ENCODE measurements at regions not wholly inside any gene's neighbourhood (a gene's known extent, or its start where the extent isn't known, plus 50 kb on each side); places are given as distances from the start of the nearest gene placed in this dataset.
"Not testable (repeated sequence)": the region's sequence is repeated elsewhere in the genome, so short reads cannot be mapped to it uniquely, and the experiment has no call there.

DNA sequence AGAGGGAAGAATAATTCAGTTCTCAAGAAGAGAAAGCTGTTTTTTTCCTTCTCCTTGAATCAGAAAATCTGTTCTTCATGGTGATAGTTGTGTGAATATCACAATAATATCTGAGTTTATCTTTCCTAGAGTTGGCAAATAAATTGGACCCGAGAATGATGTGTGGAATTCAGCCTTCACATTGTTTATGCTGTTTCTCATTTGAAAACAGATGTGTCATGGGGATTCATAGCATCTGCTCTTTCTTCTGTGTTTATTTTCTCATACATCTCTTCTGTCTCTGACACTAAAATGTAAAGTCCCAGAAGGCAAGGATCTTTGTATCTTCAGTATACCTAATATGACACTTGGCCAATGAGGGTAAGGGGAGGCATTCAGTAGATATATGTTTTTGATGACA, 103.6 kb upstream of the SGK1 start:
- no peak for DNase-seq

DNA sequence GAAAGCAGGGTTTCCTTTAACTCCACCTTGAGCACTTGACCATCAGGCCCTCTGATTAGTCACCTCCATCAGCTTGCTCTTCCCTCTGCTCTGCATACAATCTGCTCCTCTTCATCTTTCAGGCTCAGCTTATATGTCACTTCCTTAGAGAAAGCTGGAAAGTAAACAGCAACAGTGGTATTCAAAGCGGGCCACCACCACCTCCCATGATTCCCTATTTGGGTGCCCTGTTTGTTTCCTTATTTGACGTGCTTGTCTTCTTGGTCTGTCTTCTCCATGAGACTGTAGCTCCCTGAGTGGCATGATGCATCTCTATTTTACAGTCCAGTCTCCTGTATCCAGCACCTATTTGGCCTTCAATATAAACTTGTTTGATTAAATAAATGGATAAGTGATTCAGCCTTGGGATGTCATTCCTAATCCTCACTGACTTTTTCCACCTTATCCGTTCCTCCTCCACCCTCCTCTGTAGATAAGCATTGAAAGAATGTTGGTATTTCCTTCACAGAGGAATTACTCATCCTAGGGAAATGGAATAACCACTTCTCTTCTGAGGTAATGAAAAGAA, 102.8 kb upstream of the SGK1 start:
- DNase-seq: no peak

DNA sequence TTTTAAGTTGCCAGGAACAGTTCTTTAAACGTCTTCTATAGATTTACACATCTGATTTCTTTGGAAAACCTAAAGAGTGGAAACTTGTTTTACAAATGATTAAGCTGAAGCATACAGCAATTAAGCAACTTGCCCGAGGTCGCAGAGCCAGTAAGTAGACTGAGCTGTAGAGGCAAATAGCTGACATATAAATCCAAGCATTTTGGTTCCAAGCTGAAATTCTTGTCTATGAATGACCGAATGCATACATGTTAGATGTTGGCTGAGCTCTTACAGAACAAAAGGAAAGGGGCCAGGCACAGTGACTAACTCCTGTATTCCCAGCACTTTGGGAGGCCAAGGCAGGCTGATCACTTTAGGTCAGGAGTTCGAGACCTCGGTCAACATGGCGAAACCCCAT, 101.8 kb upstream of the SGK1 start:
- DNase-seq: no peak

DNA sequence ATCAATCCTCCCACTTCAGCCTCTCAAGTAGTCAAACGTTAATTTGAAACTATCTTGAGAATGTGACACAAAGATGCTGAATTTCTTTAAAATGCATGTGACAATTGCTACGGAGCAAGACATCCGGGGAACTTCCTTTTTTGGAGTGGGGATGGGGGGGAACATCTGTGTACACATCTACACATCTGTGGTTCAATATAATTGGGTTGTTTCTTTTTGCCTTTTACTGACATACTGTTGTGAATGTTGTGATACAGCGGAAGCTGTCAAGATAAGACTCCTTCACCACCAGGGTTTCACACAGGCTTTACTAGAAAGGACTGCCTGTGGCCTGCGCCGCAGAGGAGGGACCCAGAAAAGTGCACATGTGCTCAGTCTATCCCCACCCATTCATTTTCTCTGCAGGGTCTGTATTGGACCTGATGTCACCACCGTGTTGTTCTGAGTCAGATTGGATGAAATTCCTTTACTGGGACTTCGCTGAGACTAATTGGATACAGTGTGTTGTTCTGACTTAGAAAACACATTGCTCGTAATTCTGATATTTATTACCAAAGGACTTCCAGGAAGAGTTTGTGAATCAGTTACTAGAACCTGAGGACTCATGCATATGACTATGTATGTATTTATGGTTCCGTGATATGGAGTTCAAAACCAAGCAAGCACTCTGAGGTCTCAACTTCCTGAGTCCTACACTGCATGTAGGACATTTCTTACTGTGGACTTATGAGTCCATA, 98.7 kb upstream of the SGK1 start:
- DNase-seq: no peak

DNA sequence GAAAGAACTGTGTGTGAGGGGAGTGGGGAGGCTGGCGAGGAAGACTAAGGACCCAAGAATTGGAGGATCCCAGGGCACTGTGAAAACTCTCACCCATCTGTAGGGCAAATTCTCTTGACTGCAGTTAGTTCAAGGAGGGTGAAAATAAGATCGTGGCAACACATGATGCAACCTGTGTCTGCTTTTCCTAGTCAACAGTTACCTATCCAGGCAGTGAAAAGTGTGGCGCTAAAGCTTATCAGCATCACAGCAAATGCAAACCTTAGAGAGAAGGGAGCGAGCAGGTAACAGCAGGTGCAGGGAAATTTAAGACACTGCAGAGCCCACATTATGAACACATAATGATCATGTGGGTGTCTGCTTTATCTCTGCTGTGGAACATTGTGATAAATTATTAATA, 97.7 kb upstream of the SGK1 start:
- no peak for DNase-seq

DNA sequence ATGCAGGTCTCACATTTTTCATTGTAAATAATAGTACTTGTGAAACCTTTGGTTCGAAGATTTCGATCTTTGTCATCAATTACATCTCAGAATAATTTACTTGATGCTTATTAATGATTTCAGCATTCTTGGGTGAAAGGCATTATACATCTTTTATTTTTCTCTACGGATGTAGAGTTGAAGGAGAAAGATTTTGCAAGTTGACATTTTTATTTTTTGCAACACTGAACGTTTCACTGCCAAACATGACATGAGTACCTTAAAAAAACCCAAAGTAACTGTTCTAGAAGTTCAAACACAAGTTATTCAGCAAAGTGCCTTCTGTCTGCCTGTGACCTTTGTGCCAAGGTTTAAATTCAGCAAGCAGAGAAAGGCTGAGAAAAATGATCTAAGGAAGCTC, 97.3 kb upstream of the SGK1 start:
- no peak for DNase-seq

DNA sequence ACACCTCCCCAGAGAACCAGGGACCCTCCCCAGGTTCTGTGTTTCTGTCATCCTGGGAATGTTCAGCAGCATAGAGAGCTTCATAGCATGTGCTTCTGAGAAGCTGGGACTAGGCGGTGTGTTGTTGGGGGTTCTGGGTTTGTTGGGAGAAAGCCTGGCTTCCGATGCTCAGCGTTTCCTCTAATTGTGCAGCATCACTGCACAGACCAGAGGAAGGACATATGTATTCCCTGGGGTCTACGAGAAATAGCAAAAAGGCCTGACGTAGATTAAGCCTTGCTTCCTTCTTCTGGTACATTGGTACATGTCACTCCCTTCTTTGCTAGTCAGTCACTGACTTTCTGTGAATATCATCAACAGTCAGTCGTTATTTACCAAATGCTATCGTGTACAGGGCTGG, 96.9 kb upstream of the SGK1 start:
- no peak for DNase-seq

DNA sequence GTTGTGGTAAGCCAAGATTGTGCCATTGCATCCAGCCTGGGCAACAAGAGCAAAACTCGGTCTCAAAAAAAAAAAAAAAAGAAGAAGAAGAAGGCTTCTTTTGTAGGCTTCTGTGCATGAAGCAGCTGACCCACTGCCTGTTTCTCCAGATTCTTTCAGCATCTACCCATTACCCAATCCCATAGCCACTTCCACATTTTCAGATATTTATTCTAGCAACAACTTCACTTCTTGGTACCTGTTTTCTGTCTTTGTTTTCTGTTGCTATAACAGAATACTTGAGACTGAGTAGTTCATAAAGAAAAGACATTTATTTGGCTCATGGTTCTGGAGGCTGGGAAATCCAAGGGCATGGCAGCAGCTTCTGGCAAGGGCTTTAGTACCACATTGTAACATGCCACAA, 95.3 kb upstream of the SGK1 start:
- DNase-seq: no peak

DNA sequence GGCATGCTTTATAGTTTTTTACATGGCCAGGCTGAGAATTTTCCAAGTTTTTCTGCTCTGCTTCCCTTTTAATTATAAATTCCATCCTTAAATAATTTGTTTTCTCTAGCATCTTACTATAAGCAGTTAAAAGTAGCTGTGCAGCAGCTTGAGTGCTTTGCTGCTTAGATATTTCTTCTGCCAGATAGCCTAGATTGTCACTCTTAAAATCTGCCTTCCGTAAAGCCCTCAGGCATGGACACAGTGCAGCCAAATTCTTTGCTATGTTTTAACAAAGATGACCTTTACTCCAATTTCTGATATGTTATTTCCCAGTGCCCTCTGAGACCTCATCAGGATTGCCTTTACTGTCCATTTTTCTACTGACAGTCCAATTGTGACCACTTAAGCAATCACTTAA, 92.6 kb upstream of the SGK1 start:
- DNase-seq: no peak

DNA sequence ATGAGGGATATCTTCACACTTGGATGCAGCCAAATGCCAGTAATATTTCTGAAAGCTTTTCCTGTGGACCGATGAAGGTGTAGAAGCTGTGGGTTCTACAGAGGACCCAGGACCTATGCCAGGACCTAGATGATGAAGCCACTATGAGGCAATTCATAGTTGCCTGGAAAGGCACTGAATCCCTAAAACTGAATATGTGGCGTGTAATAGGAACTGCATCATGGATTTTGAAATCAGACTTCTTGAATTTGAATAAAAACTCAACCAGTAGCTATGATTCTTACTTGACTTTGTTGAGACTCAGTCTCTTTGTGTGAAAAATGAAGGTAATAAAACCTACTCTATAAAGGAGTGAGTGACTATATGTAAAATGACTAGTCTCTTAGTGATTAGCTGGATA, 89.9 kb upstream of the SGK1 start:
- DNase-seq: no peak

DNA sequence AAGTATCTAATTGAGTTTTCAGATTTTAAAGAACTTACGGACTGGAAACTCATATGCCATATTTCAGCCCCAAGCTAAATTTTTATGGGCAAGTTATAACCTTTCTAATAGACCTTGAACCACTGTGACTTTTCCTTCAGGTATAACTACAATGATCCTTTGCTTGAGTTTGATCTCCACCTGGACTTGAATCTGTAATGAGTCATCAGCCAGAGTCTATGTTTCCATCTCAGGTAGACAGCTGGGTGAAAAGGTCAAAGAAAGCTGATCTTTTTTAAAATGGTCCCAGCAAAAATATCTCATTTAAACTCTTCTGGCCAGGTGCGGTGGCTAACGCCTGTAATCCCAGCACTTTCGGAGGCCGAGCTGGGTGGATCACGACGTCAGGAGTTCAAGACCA, 88.4 kb upstream of the SGK1 start:
- no peak for DNase-seq

DNA sequence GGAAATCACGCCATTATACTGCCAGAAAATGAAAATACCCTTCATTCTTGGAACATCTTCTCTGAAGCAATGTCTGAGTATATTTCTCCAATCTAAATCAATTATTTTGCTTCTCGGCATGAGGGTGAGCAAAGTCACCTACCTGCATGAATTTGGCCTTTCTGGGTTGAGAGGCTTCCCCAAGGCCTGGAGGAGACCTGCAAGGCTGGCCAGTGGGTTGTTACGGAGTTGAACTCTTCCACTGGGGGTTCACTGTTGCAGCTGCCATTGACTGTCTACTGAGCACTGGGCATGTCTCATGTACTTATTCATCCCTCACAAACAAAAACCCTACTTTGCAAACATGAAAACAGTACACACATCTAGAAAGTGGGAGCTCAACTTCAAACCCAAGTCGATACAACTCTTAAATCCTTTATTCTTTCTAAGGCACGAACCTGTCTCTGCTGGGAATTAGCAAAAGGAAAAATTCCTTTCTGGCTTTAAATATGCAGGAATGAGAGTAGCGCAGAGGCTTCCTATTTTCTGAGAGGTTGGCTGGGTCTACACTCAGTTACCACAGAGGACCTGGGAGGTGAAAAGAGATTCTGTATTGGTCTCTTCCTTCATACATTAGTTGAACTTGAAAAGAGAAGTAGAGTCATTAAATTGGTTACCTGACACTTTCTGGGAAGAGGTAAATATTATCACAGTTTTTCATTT, 87.6 kb upstream of the SGK1 start:
- DNase-seq: no peak

DNA sequence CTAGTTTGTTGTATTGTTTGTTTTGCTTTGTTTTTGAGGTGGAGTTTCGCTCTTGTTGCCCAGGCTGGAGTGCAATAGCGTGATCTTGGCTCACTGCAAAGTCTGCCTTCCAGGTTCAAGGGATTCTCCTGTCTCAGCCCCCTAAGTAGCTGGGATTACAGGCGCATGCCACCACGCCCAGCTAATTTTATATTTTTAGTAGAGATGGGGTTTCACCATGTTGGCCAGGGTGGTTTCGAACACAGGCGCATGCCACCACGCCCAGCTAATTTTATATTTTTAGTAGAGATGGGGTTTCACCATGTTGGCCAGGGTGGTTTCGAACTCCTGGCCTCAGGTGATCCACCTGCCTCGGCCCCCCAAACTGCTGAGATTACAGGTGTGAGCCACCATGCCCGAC, 85.4 kb upstream of the SGK1 start:
- not testable (repeated sequence) for DNase-seq

DNA sequence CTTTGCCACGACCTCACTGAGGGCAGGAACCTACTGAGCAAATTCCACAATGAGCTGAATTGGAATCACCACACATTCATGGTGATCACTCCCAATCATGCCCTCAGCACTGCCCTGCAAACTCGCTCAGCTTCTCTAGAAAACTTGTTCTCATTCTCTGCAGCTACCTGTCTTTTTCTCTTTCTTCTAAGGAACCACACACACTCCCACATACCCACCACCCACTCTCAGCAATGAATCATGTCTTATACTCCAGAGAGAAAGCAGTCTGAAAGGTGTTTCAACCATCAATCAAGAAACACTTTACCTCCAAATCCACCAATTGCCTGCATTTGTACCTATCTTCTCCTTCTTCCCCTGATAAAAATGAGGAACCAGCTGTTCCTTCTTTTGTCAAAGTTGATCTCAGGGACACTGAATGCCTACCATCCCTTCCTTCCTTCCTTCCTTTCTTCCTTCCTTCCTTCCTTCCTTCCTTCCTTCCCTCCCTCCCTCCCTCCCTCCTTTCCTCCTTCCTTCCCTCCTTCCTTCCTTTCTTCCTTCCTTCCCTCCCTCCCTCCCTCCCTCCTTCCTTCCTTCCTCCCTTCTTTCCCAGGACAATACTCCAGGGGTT, 84.6 kb upstream of the SGK1 start:
- no peak for DNase-seq

DNA sequence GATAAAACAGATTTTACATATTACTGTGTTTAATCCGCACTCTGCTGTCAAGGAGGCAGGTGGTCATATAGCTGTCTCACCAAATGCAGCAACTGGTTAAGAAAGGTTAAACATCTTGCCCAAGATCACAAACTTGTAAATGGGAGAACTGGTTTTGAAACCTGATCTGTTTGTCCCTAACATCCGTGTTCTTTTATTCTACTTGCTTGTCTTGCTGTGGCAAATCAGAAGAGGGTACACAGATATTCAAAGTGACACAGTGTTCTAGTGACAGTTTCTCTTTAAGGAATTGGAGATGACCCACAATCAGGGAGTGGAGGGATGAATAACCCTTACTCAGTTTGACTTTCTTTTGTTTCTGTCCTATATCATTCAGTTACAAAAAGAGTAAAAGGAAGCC, 83.0 kb upstream of the SGK1 start:
- DNase-seq: no peak

DNA sequence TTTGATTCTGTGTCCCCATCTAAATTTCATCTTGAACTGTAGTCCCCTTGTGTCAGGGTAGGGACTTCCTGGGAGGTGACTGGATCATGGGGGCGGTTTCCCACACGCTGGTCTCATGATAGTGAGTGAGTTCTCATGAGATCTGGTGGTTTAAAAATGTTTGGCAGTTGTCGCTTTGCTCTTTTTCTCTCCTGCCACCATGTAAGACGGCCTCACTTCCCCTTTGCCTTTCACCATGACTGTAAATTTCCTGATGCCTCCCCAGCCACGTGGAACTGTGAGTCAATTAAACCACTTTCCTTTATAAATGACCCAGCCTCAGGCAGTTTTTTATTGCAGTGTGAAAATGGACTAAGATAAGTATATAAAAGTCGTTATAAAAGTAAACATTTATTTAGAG, 80.5 kb upstream of the SGK1 start:
- no peak for DNase-seq

DNA sequence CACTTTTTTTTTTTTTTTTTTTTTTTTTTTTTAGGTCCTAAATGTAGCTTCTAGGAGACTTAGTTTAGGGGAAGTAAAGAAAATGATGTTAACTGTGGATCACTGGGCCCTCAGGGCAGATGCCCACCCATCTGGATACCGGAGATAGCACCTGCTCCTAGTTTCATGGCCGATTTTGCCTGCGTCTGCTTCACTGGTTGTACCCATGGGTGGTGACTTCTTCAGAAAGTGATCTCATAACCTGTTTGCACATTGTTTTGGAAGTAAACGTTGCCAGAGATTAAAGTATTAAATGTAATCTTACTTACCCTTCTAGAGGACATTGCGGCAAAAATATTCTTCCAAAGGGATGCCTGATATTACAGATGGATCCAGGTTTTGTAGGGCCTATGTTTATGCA, 79.8 kb upstream of the SGK1 start:
- DNase-seq: no peak

DNA sequence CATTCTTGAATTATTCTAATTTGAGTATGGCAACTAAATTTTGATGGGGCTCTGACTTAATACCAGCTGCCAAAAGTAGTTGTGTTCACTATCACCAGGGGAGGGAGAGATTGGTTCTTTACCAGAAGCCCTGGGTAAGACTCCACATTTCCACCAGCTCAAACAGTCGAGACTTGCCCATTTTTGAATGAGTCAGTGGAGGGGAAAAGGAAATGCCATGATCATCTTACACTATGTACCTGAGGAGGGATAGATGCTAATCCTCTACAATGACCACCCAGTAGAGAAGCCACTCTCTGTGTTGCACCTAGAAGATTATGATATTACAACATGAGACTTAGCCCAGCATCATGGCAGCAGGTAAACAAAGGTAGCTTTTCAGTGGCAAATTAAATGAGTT, 77.0 kb upstream of the SGK1 start:
- no peak for DNase-seq

DNA sequence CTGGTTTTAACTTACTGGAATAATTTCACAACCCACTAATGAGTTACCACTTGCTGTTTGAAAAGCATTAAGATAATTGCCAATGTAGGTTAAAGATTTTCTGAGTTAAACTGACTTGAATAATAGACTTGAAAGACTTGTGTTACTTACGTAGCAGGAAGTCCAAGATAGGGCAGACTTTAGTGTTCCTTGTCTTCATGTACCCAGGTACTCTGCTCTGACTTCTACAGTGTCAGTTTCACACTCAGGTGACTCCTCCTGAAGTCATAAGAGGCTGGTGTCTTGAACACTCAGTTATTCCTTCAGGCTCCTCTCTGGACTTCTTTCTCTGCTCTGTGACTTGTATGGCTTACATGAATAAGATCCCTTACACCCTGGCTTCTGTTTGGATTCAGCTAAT, 76.3 kb upstream of the SGK1 start:
- DNase-seq: no peak

DNA sequence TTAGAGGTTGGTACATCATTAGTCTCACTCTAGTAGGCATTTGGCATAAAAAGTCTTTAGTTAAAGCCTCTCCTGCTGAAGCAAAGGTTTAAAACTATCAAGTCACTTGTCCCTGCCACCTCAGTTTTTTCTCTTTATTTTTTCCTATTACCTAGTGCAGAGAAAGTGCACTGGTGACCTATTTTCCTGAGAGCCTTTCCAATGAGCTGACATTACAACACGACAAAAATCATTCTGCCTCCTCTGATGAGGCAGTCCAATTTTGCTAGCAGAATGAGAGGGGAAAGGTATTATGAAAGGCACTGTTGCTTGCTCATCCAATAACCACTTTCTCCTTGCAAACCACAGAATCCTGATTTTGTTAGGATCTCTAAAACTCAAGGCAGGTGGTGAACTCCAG, 73.3 kb upstream of the SGK1 start:
- DNase-seq: no peak

DNA sequence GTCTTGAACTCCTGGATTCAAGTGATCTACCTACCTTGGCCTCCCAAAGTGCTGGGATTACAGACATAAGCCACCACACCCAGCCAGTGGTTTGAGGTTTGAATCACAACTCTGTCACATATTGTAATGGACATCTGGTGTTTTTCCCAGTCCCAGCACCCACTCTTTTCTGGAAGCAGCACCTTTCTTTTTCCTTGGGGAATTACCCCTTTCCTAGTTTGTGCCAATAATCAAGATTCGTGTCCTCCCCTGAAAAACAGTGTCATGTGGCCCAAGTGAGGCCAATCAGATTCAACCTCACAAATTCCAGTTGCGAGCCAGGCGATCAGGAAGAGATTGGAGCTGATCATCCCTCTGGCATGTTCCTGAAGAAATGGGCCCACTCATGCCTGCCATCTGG, 71.7 kb upstream of the SGK1 start:
- no peak for DNase-seq

DNA sequence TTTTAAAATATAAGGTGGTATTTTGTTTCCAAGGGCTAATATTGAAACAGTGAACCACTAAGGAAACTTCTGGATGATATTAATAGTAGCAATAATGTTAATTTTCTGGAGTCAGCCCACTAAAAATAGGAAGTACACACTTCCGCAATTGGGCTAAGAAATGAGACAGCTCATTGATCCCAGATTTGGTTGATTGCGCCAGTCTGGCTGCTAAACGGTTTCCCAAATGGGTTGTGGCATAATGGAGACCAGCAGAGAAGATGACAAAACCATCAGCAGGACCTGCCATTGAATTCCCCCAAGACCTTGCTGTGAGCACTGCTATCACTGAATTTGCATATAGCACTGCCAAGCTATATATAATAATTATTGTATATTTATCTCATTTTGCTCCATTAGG, 71.2 kb upstream of the SGK1 start:
- DNase-seq: no peak

DNA sequence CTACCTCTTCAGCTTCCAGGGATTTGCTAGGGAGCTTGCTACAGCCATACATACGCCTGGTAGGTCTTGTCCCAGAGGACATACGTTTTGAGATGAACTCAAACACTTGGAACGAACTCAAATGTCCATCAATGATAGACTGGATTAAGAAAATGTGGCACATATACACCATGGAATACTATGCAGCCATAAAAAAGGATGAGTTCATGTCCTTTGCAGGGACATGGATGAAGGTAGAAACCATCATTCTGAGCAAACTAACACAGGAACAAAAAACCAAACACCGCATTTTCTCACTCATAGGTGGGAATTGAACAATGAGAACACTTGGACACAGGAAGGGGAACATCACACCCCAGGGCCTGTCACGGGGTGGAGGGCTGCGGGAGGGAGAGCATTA, 68.6 kb upstream of the SGK1 start:
- DNase-seq: not testable (repeated sequence)

DNA sequence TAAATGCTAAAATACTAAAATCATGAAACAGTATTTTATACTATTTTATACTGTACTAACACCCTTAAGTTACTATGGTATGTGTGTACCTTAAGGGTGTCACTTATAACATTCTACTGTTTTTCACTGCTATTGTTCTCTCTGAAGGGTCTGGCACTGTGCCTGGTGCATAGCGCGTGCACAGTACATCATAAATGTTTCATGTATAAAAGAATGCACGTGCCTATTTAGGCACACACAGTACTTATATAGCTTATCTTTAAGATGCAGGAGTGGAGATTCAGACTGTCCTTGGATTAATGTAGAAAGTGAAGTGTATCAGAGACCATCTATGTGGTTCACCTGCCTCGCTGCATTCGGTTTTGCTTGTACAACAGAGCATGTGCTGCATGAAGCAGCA, 64.0 kb upstream of the SGK1 start:
- DNase-seq: no peak

Data from femur (tissue), 1 donor.